Vagina (tissue), 2 donors: ENCODE measurements at regions not wholly inside any gene's neighbourhood (a gene's known extent, or its start where the extent isn't known, plus 50 kb on each side); places are given as distances from the start of the nearest gene placed in this dataset.

Source experiments
- DNase-seq, 2 donors: peaks; one replicate each; pipeline ENCODE4 v3.0.0-alpha.2; 2017; ENCODE audit errors: extremely low spot score in 2 of 2
- H3K27ac ChIP-seq: fragments of 200-600 bp; sonication (generic); one replicate; pipeline ENCODE4 v1.5.1; 2019
- H3K27me3 ChIP-seq: fragments of 200-600 bp; sonication (generic); one replicate; pipeline ENCODE4 v1.5.1; 2019
- H3K36me3 ChIP-seq, 2 donors: fragments of 200-600 bp; sonication (generic); one replicate each; pipeline ENCODE4 v1.5.1; 2017 to 2019
- H3K4me1 ChIP-seq: fragments of 200-600 bp; sonication (generic); one replicate; pipeline ENCODE4 v1.5.1; 2019
- H3K4me3 ChIP-seq, 2 donors: fragments of 200-600 bp; sonication (generic); 1 replicate in 1 of 2; 2 replicates in 1 of 2; pipeline ENCODE4 v1.5.1; 2016 to 2019
- H3K9me3 ChIP-seq: fragments of 200-600 bp; sonication (generic); one replicate; pipeline ENCODE4 v1.5.1; 2019
- POLR2A ChIP-seq, 2 donors: fragments of 450-650 bp; IDR thresholded peaks; one replicate each; pipeline ENCODE4 v1.6.1; 2017; ENCODE audit warnings: antibody characterized with exemption in 2 of 2, mild to moderate bottlenecking in 2 of 2, moderate library complexity in 2 of 2
- POLR2AphosphoS5 ChIP-seq, 2 donors: sonication (generic); formaldehyde crosslinking; IDR thresholded peaks; one replicate each; pipeline ENCODE4 v1.9.0; 2017; ENCODE audit warnings: antibody characterized with exemption in 2 of 2, mild to moderate bottlenecking in 2 of 2, low read depth in 1 of 2; ENCODE audit not compliant: insufficient read depth in 1 of 2
- intact Hi-C: fragments of 100-400 bp; cut with DNase I; formaldehyde crosslinking; loops from one replicate; pipeline ENCODE4 v1.15.1; 2023
- TF ChIP-seq, protein P1 (sequence below), 3 experiments: fragments of 450-650 bp in 2 of 3; fragments of 200-600 bp in 1 of 3; sonication (generic) in 1 of 3; IDR thresholded peaks; one replicate each; pipeline ENCODE4 v1.5.1; 2017 to 2019; ENCODE audit warnings: antibody characterized with exemption in 3 of 3, mild to moderate bottlenecking in 2 of 3, moderate library complexity in 2 of 3

DNA sequence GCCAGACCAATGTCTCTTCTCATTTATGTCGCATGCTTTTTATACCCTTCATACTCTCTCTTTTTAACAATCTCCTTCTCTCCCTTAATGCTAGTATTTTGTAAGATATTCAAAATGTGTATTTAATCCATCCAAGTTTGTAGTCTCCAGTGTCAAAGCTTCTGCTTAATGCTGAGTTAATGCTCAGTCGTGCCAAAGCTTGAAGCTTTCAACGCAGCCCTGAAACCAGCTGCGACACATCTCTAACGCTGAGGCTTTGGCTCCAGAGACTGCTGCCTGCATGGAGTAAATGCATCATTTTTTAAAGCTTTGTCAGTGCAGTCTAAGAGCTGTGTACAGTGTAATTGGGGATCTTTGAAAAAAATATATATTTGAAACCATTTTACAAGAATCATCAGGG lies 2108.8 kb upstream of the PIK3C3 start:
- Histone ChIP-seq H3K27ac (no peak overlapping the region), H3K9me3 (no peaks in the 10 kb centered on the region), H3K36me3 (no peaks in the 10 kb centered on the region), H3K27me3 (no peaks in the 10 kb centered on the region), H3K4me1 (peaks cover 4% of the 10 kb centered on the region), H3K4me3 (no peak overlapping the region)
- intact Hi-C loops, result no loop called here
- TF ChIP-seq, protein P1, sequence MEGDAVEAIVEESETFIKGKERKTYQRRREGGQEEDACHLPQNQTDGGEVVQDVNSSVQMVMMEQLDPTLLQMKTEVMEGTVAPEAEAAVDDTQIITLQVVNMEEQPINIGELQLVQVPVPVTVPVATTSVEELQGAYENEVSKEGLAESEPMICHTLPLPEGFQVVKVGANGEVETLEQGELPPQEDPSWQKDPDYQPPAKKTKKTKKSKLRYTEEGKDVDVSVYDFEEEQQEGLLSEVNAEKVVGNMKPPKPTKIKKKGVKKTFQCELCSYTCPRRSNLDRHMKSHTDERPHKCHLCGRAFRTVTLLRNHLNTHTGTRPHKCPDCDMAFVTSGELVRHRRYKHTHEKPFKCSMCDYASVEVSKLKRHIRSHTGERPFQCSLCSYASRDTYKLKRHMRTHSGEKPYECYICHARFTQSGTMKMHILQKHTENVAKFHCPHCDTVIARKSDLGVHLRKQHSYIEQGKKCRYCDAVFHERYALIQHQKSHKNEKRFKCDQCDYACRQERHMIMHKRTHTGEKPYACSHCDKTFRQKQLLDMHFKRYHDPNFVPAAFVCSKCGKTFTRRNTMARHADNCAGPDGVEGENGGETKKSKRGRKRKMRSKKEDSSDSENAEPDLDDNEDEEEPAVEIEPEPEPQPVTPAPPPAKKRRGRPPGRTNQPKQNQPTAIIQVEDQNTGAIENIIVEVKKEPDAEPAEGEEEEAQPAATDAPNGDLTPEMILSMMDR (IDR thresholded peaks at IDR 0.05), result no peak
- TF ChIP-seq POLR2AphosphoS5 (IDR thresholded peaks at IDR 0.05; ENCODE audit: insufficient read depth in 1 of 2, low read depth in 1 of 2) (no peak), POLR2A (IDR thresholded peaks at IDR 0.05) (no peak)
- DNase-seq, result no peak

DNA sequence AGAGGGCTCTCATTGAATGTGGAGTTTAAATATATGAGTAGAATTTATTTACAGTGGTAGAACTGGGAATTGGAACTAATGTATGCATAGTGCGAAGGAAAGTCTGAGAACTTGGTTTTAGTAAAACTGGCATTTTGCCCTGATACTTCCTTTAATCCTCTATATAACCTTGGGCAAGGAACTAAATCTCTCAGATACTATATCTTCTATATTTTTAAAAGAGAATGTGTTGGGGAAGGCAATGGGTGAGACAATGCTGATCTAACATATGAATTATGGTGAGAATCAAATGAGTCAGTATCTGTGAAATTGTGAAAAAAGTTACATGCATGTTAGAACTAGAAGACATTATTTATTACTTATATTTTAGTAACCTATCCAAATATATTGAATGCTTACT lies 2109.4 kb upstream of the PIK3C3 start:
- Histone ChIP-seq H3K27me3 (no peaks in the 10 kb centered on the region), H3K36me3 (no peaks in the 10 kb centered on the region), H3K4me1 (peaks cover 10% of the 10 kb centered on the region), H3K4me3 (no peak overlapping the region), H3K27ac (no peak overlapping the region), H3K9me3 (no peaks in the 10 kb centered on the region)
- DNase-seq, result no peak
- intact Hi-C loops, result no loop called here
- TF ChIP-seq, protein P1 (IDR thresholded peaks at IDR 0.05), result no peak
- TF ChIP-seq POLR2A (IDR thresholded peaks at IDR 0.05) (no peak), POLR2AphosphoS5 (IDR thresholded peaks at IDR 0.05; ENCODE audit: insufficient read depth in 1 of 2, low read depth in 1 of 2) (no peak)

DNA sequence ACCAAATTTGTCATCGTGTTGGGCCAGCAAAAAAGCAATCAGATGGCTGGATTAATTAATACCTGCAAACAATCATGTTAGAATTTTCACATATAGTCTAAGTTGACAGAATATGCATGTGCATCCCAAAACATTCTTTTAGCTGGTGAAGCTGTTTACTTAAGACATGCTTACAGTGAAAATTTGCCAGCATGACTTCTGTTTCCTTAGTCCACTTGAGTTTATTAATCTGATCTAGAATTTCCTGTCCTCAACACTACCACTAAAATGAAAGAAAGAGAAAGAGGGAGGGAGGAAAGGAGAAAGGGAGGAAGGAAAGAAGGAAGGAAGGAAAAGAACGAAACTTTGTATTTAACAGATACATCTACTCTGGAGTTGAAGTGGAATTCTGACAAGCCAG lies 2109.9 kb upstream of the PIK3C3 start:
- TF ChIP-seq POLR2A (IDR thresholded peaks at IDR 0.05) (no peak), POLR2AphosphoS5 (IDR thresholded peaks at IDR 0.05; ENCODE audit: insufficient read depth in 1 of 2, low read depth in 1 of 2) (no peak)
- TF ChIP-seq, protein P1 (IDR thresholded peaks at IDR 0.05), result no peak
- H3K4me1 ChIP-seq, result peaks cover 11% of the 10 kb centered on the region
- no peaks in the 10 kb centered on the region for H3K36me3 ChIP-seq
- no peak overlapping the region for H3K4me3 ChIP-seq
- no peak overlapping the region for H3K27ac ChIP-seq
- DNase-seq, result no peak
- H3K27me3 ChIP-seq, result no peaks in the 10 kb centered on the region
- no peaks in the 10 kb centered on the region for H3K9me3 ChIP-seq
- intact Hi-C loops, result no loop called here

DNA sequence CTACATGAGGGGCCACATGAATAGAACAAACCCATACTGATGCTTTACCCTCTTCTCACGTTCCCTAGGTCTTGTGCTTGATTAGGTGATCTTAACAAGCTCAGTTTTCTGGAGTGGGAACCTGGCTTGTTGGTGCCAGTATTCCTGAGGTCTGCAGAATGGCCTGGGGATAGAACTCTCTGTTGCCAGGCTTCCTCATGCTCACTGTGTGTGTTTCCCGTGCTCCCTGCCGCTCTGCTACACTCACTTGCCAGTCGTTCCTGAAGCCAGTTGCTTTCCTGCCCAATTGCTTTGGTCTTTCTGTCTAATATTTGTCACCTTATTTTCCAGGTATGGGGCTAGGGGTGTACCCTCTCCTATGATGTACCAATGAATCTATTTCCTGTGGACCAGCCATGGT lies 2111.5 kb upstream of the PIK3C3 start:
- no peak for TF ChIP-seq POLR2AphosphoS5 (IDR thresholded peaks at IDR 0.05; ENCODE audit: insufficient read depth in 1 of 2, low read depth in 1 of 2)
- no peak for TF ChIP-seq POLR2A (IDR thresholded peaks at IDR 0.05)
- TF ChIP-seq, protein P1 (IDR thresholded peaks at IDR 0.05), result no peak
- Histone ChIP-seq H3K36me3 (no peaks in the 10 kb centered on the region), H3K27ac (no peak overlapping the region), H3K27me3 (no peaks in the 10 kb centered on the region), H3K4me3 (no peak overlapping the region), H3K9me3 (no peaks in the 10 kb centered on the region), H3K4me1 (peaks cover 11% of the 10 kb centered on the region)
- DNase-seq, result no peak
- intact Hi-C loops, result no loop called here

DNA sequence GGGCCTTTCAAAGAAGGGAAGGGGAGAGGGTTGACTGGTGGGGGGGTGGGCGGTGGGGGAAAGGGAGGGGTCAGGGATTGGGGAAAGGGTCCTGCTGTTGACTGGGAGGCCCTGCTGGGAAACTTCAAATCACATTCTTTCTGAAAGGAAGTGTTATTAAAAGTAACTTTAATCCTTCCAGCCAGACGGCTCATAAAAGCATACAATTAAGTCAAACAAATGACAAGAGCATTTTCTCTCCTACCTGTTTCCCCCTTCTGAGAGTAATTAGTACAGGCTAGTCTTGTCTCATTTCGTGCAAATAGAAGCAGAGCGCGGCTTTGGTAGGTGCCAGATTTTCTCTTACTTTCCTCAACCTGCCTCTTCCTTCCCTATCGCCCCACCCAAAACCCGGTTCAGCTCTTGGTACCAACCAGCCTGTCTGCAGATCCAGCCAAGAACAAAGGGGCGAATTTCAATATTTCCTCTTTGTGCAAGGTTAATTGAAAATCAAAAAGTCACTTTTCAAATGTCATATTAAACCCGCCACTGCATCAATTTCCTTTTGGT lies 2112.6 kb upstream of the PIK3C3 start:
- H3K4me1 ChIP-seq, result peaks cover 11% of the 10 kb centered on the region
- no peaks in the 10 kb centered on the region for H3K9me3 ChIP-seq
- TF ChIP-seq POLR2A (IDR thresholded peaks at IDR 0.05), result no peak
- TF ChIP-seq, protein P1 (IDR thresholded peaks at IDR 0.05), result no peak
- TF ChIP-seq POLR2AphosphoS5 (IDR thresholded peaks at IDR 0.05; ENCODE audit: insufficient read depth in 1 of 2, low read depth in 1 of 2), result no peak
- no peak overlapping the region for H3K27ac ChIP-seq
- intact Hi-C loops, result no loop called here
- H3K36me3 ChIP-seq, result no peaks in the 10 kb centered on the region
- H3K27me3 ChIP-seq, result no peaks in the 10 kb centered on the region
- no peak overlapping the region for H3K4me3 ChIP-seq
- DNase-seq, result no peak
